HCT116 (cell line): ENCODE measurements at regions not wholly inside any gene's neighbourhood (a gene's known extent, or its start where the extent isn't known, plus 50 kb on each side); places are given as distances from the start of the nearest gene placed in this dataset.

Source experiments
- POLR2A ChIP-seq: IDR thresholded peaks from 2 replicates; pipeline ENCODE4 v1.7.0; 2011; ENCODE audit warnings: borderline replicate concordance; ENCODE audit not compliant: insufficient read depth, insufficient read length; ENCODE audit errors: extremely low read depth
- POLR2AphosphoS5 ChIP-seq: IDR thresholded peaks from 2 replicates; pipeline ENCODE4 v1.6.1; 2011; ENCODE audit warnings: mild to moderate bottlenecking, low read depth, low read length, moderate library complexity
- RAD21 ChIP-seq: IDR thresholded peaks from 2 replicates; pipeline ENCODE4 v1.6.1; 2012; ENCODE audit warnings: low read depth, mild to moderate bottlenecking
- TCF7L2 ChIP-seq: IDR thresholded peaks from 2 replicates; pipeline ENCODE4 v1.7.0; 2011; ENCODE audit warnings: borderline replicate concordance, inconsistent platforms; ENCODE audit not compliant: insufficient read depth, insufficient read length; ENCODE audit errors: extremely low read depth
- YY1 ChIP-seq: IDR thresholded peaks from 2 replicates; pipeline ENCODE4 v1.6.1; 2011; ENCODE audit warnings: low read length, low read depth, moderate library complexity, mild to moderate bottlenecking; ENCODE audit not compliant: insufficient replicate concordance; ENCODE audit errors: extremely low read depth
- TF ChIP-seq, protein P1 (sequence below), 3 experiments: fragments of 200-600 bp in 1 of 3; sonication (generic) in 1 of 3; IDR thresholded peaks in 2 of 3; conservative IDR thresholded peaks in 1 of 3; 2 replicates each; pipeline ENCODE4 v1.5.1; 2012 to 2017; ENCODE audit warnings: low read depth in 2 of 3, low read length in 2 of 3, antibody characterized with exemption in 1 of 3, borderline replicate concordance in 1 of 3, control low read depth in 1 of 3, mild to moderate bottlenecking in 1 of 3, mixed read lengths in 1 of 3, mixed run types in 1 of 3, moderate library complexity in 1 of 3; ENCODE audit not compliant: insufficient read depth in 1 of 3

DNA sequence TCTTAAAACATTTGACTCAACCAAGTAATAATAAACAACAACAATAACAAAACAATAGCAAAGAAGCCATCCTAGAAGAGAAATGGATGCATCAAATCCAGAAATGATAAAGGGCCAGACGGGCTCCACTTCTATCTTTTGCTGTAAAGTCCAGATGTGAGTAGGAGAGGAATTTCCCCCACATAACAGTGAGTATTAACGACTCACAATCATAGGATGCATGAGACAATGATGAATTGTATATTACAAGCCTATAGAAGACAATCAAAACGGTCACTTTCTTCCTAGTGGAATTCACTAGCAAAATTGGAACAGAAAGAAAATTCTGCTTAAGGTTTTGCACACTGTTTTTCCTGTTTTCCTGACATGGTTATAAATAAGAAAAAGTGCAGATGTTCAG lies 97.0 kb upstream of the PREP start:
- TF ChIP-seq YY1 (no peak), POLR2A (no peak), TCF7L2 (no peak), POLR2AphosphoS5 (no peak), RAD21 (no peak)
- TF ChIP-seq, protein P1, sequence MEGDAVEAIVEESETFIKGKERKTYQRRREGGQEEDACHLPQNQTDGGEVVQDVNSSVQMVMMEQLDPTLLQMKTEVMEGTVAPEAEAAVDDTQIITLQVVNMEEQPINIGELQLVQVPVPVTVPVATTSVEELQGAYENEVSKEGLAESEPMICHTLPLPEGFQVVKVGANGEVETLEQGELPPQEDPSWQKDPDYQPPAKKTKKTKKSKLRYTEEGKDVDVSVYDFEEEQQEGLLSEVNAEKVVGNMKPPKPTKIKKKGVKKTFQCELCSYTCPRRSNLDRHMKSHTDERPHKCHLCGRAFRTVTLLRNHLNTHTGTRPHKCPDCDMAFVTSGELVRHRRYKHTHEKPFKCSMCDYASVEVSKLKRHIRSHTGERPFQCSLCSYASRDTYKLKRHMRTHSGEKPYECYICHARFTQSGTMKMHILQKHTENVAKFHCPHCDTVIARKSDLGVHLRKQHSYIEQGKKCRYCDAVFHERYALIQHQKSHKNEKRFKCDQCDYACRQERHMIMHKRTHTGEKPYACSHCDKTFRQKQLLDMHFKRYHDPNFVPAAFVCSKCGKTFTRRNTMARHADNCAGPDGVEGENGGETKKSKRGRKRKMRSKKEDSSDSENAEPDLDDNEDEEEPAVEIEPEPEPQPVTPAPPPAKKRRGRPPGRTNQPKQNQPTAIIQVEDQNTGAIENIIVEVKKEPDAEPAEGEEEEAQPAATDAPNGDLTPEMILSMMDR (IDR thresholded peaks at IDR 0.05 in 2 of 3, conservative IDR thresholded peaks at IDR 0.05 in 1 of 3; ENCODE audit: borderline replicate concordance in 1 of 3, insufficient read depth in 1 of 3, low read depth in 2 of 3, low read length in 2 of 3), result no peak
